ENCODE measurements at regions not wholly inside any gene's neighbourhood (a gene's known extent, or its start where the extent isn't known, plus 50 kb on each side); places are given as distances from the start of the nearest gene placed in this dataset.

GRCh38 chr12:43114316-43114715, 437.7 kb downstream of the ADAMTS20 start:
- DNase-seq: no peak

GRCh38 chr12:43113616-43114015, 438.4 kb downstream of the ADAMTS20 start:
- no peak for DNase-seq

GRCh38 chr12:43113135-43113534, 438.9 kb downstream of the ADAMTS20 start:
- DNase-seq: no peak

- no peak for DNase-seq
Measured at GRCh38 chr12:43112101-43112920, 439.7 kb downstream of the ADAMTS20 start.

GRCh38 chr12:43111608-43112007, 440.4 kb downstream of the ADAMTS20 start:
- DNase-seq: no peak

GRCh38 chr12:43109631-43110345, 442.2 kb downstream of the ADAMTS20 start:
- DNase-seq: no peak

GRCh38 chr12:43108656-43109055, 443.3 kb downstream of the ADAMTS20 start:
- DNase-seq: no peak

GRCh38 chr12:43107026-43107775, 444.8 kb downstream of the ADAMTS20 start:
- DNase-seq: no peak

- no peak for DNase-seq
Measured at GRCh38 chr12:43106355-43106754, 445.6 kb downstream of the ADAMTS20 start.

GRCh38 chr12:43105426-43105981, 446.5 kb downstream of the ADAMTS20 start:
- DNase-seq: no peak

- no peak for DNase-seq
Measured at GRCh38 chr12:43104494-43104893, 447.5 kb downstream of the ADAMTS20 start.

- DNase-seq: no peak
Measured at GRCh38 chr12:43103866-43104265, 448.1 kb downstream of the ADAMTS20 start.

- no peak for DNase-seq
Measured at GRCh38 chr12:43102546-43103264, 449.3 kb downstream of the ADAMTS20 start.

- DNase-seq: no peak
Measured at GRCh38 chr12:43100231-43100630, 451.8 kb downstream of the ADAMTS20 start.

GRCh38 chr12:43099691-43100163, 452.3 kb downstream of the ADAMTS20 start:
- DNase-seq: no peak

- no peak for DNase-seq
Measured at GRCh38 chr12:43098766-43099550, 453.0 kb downstream of the ADAMTS20 start.

- no peak for DNase-seq
Measured at GRCh38 chr12:43098071-43098470, 453.9 kb downstream of the ADAMTS20 start.

GRCh38 chr12:43097471-43097870, 454.5 kb downstream of the ADAMTS20 start:
- DNase-seq: no peak

- no peak for DNase-seq
Measured at GRCh38 chr12:43095669-43096280, 456.2 kb downstream of the ADAMTS20 start.

GRCh38 chr12:43094886-43095575, 457.0 kb downstream of the ADAMTS20 start:
- no peak for DNase-seq

Measured in amniotic stem cell (primary cell).